GM18520 (cell line): ENCODE measurements at regions not wholly inside any gene's neighbourhood (a gene's known extent, or its start where the extent isn't known, plus 50 kb on each side); places are given as distances from the start of the nearest gene placed in this dataset.
A peak's percentile ranks its signal among the peaks of the same experiment; 100 is the strongest.

Source experiments
- ATAC-seq: cut with Tn5 transposase; IDR thresholded peaks from one replicate; pipeline ENCODE4 v1.9.1; 2021; ENCODE audit not compliant: unreplicated experiment

DNA sequence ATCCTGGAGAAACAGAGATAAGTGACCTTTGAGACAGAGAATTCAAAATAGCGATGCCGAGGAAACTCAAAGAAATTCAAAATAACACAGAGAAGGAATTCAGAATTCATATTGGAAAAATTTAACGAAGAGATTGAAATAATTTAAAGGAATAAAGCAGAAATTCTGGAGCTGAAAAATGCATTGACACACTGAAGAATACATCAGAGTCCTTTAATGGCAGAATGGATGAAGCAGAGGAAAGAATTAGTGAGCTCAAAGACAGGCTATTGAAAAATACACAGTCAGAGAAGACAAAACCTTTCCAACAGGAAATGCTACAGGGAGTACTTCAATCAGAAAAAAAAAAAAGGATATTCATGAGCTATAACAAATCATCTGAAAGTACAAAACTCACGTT, 185.8 kb downstream of the PARM1 start:
- no peak for ATAC-seq

DNA sequence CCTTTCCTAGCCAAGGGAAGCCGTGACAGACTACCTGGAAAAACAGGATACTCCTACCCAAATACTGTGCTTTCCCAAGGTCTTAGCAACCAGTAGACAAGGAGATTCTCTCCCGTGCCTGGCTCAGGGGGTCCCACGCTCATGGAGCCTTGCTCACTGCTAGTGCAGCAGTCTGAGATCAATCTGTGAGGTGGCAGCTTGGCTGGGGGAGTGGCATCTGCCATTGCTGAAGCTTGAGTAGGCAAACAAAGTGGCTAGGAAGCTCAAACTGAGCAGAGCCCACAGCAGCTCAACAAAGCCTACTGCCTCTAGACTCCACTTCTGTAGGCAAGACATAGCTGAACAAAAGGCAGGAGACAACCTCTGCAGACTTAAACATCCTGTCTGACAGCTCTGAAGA, 177.1 kb downstream of the PARM1 start:
- ATAC-seq, result no peak

DNA sequence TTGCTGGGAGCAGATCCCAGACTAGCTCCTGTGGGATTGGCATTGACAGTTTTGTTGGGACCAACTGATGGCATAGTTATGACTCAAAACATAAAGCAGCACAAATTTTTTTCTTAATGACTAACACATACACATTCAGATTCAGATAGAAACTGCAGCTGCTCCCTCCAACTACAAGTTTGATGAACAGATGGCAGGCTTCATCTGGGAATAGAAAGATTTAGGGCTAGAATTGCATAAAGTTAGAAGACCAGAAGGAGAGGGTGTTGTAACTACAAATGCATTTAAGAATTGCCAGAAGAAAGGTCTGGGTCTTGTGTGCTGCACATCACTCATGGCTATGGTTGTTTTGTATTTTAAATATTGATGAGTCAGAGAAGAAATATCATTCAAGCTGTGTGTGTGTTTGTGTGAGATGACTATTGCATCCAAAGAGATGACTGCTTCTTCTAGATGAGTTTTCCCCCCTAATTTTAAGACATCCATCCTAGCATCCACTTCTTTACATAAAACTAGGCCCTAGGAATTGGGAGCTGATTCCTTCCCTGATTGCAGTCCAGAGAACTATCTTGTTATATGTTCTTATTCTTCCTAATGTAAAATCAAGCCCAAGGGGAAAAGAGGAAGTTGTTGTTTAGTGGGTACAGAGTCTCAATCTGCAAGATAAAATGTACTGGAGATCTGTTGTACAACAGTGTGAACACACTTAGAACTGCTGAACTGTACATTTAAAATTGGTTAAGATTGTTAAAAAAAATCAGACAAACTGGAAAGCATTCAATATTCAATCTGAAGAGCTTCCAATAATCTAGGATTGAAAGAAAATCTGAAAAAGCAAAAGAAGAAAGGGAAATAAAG, 175.1 kb downstream of the PARM1 start:
- peak; percentile 53 for ATAC-seq

GRCh38 chr4:75102787-75103085, 169.8 kb downstream of the PARM1 start:
- no peak for ATAC-seq

GRCh38 chr4:75101906-75102786, 169.2 kb downstream of the PARM1 start:
- ATAC-seq, result no peak
